H1 (cell line): ENCODE measurements at regions not wholly inside any gene's neighbourhood (a gene's known extent, or its start where the extent isn't known, plus 50 kb on each side); places are given as distances from the start of the nearest gene placed in this dataset.

Source experiments
- CTCF ChIA-PET: fragments of 300-600 bp; sonication (Branson Sonifier 250); formaldehyde crosslinking; loops from one replicate; lab custom pipeline; 2021; ENCODE audit not compliant: partially characterized antibody; lab: Charles Lee
- POLR2A ChIA-PET: fragments of 300-600 bp; sonication (Branson Sonifier 250); formaldehyde crosslinking; loops from one replicate; lab custom pipeline; 2021; ENCODE audit warnings: inconsistent platforms; ENCODE audit not compliant: partially characterized antibody; lab: Charles Lee
- DNase-seq, 2 experiments: peaks; one replicate each; pipeline versions ENCODE4 v3.0.0 to v3.0.0-alpha.2; 2010 to 2022; ENCODE audit warnings: low spot score in 2 of 2, low read depth in 1 of 2, mixed read lengths in 1 of 2
- FAIRE-seq: peaks from 2 replicates; lab custom pipeline; 2011; peaks lifted over from hg19 to GRCh38; lab: Jason Lieb, UNC
- H2AFZ ChIP-seq: 2 replicates; pipeline ENCODE4 v1.8.1; 2012; ENCODE audit warnings: low read length, inconsistent platforms
- H2AK5ac ChIP-seq: 2 replicates; pipeline ENCODE4 v1.6.1; 2013; ENCODE audit warnings: low read depth, low read length
- H2BK120ac ChIP-seq: replicated peaks from 2 replicates; pipeline ENCODE3; 2013; ENCODE audit warnings: low read depth, low read length, inconsistent platforms
- H2BK12ac ChIP-seq: 2 replicates; pipeline ENCODE4 v1.6.1; 2013; ENCODE audit warnings: low read depth, low read length
- H2BK15ac ChIP-seq: 2 replicates; pipeline ENCODE4 v1.6.1; 2013; ENCODE audit warnings: low read length
- H2BK20ac ChIP-seq: 2 replicates; pipeline ENCODE4 v1.6.1; 2013; ENCODE audit warnings: low read length
- H2BK5ac ChIP-seq: 2 replicates; pipeline ENCODE4 v1.6.1; 2013; ENCODE audit warnings: low read depth, low read length
- H3K14ac ChIP-seq: 2 replicates; pipeline ENCODE4 v1.6.1; 2013; ENCODE audit warnings: inconsistent platforms; ENCODE audit not compliant: insufficient read length
- H3K18ac ChIP-seq: 2 replicates; pipeline ENCODE4 v1.6.1; 2013; ENCODE audit warnings: low read length; ENCODE audit errors: extremely low read depth
- H3K23ac ChIP-seq: 2 replicates; pipeline ENCODE4 v1.6.1; 2013; ENCODE audit warnings: inconsistent platforms; ENCODE audit not compliant: insufficient read length
- H3K23me2 ChIP-seq: 2 replicates; pipeline ENCODE4 v1.6.1; 2013; ENCODE audit warnings: low read depth, low read length
- H3K27ac ChIP-seq: 2 replicates; pipeline ENCODE4 v1.6.1; 2011; ENCODE audit warnings: low read depth, low read length, inconsistent platforms
- H3K27me3 ChIP-seq, 4 experiments: replicated peaks in 1 of 4; 1 replicate in 1 of 4; 2 replicates in 3 of 4; pipeline versions ENCODE4 v1.6.1 to v1.8.1; 2011 to 2013; ENCODE audit warnings: low read length in 3 of 4, mild to moderate bottlenecking in 3 of 4, inconsistent platforms in 2 of 4, mixed read lengths in 2 of 4, moderate library complexity in 1 of 4; ENCODE audit not compliant: control insufficient read depth in 3 of 4, insufficient read depth in 3 of 4; ENCODE audit errors: extremely low read depth in 1 of 4
- H3K36me3 ChIP-seq, 4 experiments: 2 replicates each; pipeline versions ENCODE4 v1.6.1 to v1.8.1; 2011 to 2013; ENCODE audit warnings: mild to moderate bottlenecking in 4 of 4, low read length in 3 of 4, moderate library complexity in 2 of 4, control low read depth in 1 of 4, inconsistent platforms in 1 of 4; ENCODE audit not compliant: insufficient read depth in 4 of 4, control insufficient read depth in 2 of 4
- H3K4ac ChIP-seq: replicated peaks from 2 replicates; pipeline ENCODE3; 2013; ENCODE audit warnings: low read length, low read depth, mixed read lengths, inconsistent platforms; ENCODE audit not compliant: insufficient read length
- H3K4me1 ChIP-seq, 4 experiments: replicated peaks in 1 of 4; 1 replicate in 1 of 4; 2 replicates in 3 of 4; pipeline versions ENCODE4 v1.6.1 to v1.8.1; 2011 to 2013; ENCODE audit warnings: low read length in 3 of 4, inconsistent platforms in 2 of 4, mixed read lengths in 1 of 4; ENCODE audit not compliant: insufficient read depth in 4 of 4, control insufficient read depth in 3 of 4
- H3K4me2 ChIP-seq, 2 experiments: 2 replicates each; pipeline versions ENCODE4 v1.6.1 to v1.8.1; 2011 to 2013; ENCODE audit warnings: low read depth in 2 of 2, low read length in 2 of 2, control low read depth in 1 of 2, inconsistent platforms in 1 of 2, mild to moderate bottlenecking in 1 of 2; ENCODE audit not compliant: insufficient read depth in 1 of 2
- H3K4me3 ChIP-seq, 4 experiments: fragments of 200-600, 300-600 bp in 1 of 4; sonication (generic), shearing (Covaris generic), sonication (Bioruptor Twin) in 1 of 4; 2 replicates each; pipeline versions ENCODE4 v1.5.1 to v1.8.1; 2011 to 2016; ENCODE audit warnings: low read length in 4 of 4, low read depth in 3 of 4, control low read depth in 2 of 4, inconsistent platforms in 2 of 4, mild to moderate bottlenecking in 2 of 4, mixed read lengths in 1 of 4, moderate library complexity in 1 of 4; ENCODE audit not compliant: insufficient read depth in 2 of 4; ENCODE audit errors: extremely low read depth in 1 of 4
- H3K56ac ChIP-seq: replicated peaks from 2 replicates; pipeline ENCODE3; 2013; ENCODE audit warnings: low read depth, mild to moderate bottlenecking, mixed read lengths, low read length, inconsistent platforms; ENCODE audit not compliant: insufficient read length
- H3K79me1 ChIP-seq: 2 replicates; pipeline ENCODE4 v1.6.1; 2013; ENCODE audit warnings: low read depth, low read length, control low read depth
- H3K79me2 ChIP-seq, 2 experiments: 2 replicates each; pipeline versions ENCODE4 v1.6.1 to v1.8.1; 2012 to 2013; ENCODE audit warnings: low read length in 2 of 2, mild to moderate bottlenecking in 2 of 2, inconsistent platforms in 1 of 2; ENCODE audit not compliant: insufficient read depth in 2 of 2, control insufficient read depth in 1 of 2
- H3K9ac ChIP-seq, 4 experiments: replicated peaks in 1 of 4; 1 replicate in 1 of 4; 2 replicates in 3 of 4; pipeline versions ENCODE4 v1.6.1 to v1.8.1; 2011 to 2013; ENCODE audit warnings: low read depth in 3 of 4, low read length in 3 of 4, control low read depth in 2 of 4, mild to moderate bottlenecking in 2 of 4, moderate library complexity in 2 of 4, inconsistent platforms in 1 of 4; ENCODE audit errors: extremely low read depth in 1 of 4
- H3K9me3 ChIP-seq, 2 experiments: 2 replicates each; pipeline versions ENCODE4 v1.6.1 to v1.8.1; 2012 to 2013; ENCODE audit warnings: mild to moderate bottlenecking in 2 of 2, moderate library complexity in 2 of 2, control low read depth in 1 of 2, inconsistent platforms in 1 of 2, low read depth in 1 of 2, low read length in 1 of 2, mixed read lengths in 1 of 2; ENCODE audit not compliant: insufficient read depth in 2 of 2
- H4K20me1 ChIP-seq, 2 experiments: replicated peaks in 1 of 2; 2 replicates each; pipeline versions ENCODE3 to v1.8.1; 2011 to 2013; ENCODE audit warnings: inconsistent platforms in 2 of 2, low read length in 2 of 2, mild to moderate bottlenecking in 1 of 2; ENCODE audit not compliant: insufficient read depth in 2 of 2, control insufficient read depth in 1 of 2
- H4K5ac ChIP-seq: 2 replicates; pipeline ENCODE4 v1.6.1; 2013; ENCODE audit warnings: low read length, low read depth, mixed read lengths, inconsistent platforms; ENCODE audit not compliant: insufficient read length
- H4K8ac ChIP-seq: 2 replicates; pipeline ENCODE4 v1.8.0; 2013; ENCODE audit warnings: mild to moderate bottlenecking, moderate library complexity, low read length, inconsistent platforms; ENCODE audit not compliant: insufficient read depth; ENCODE audit errors: extremely low read depth
- H4K91ac ChIP-seq: replicated peaks from 2 replicates; pipeline ENCODE3; 2013; ENCODE audit warnings: low read length, mixed read lengths, inconsistent platforms; ENCODE audit not compliant: insufficient read length
- CTCF ChIP-seq, 3 experiments: IDR thresholded peaks; 1 replicate in 2 of 3; 2 replicates in 1 of 3; pipeline versions ENCODE4 v1.5.1 to v1.6.1; 2011; ENCODE audit warnings: low read length in 3 of 3, mild to moderate bottlenecking in 3 of 3, inconsistent platforms in 2 of 3, low read depth in 1 of 3, moderate library complexity in 1 of 3; ENCODE audit not compliant: insufficient read depth in 1 of 3; ENCODE audit errors: control extremely low read depth in 1 of 3
- KDM1A ChIP-seq: fragments of 200-600, 300-600 bp; sonication (generic); IDR thresholded peaks from 2 replicates; pipeline ENCODE4 v1.7.1; 2016; ENCODE audit warnings: mild to moderate bottlenecking, low read length, borderline replicate concordance
- WGBS, 2 experiments: shearing (Covaris generic) in 1 of 2; methylation state at CpG; one replicate each; pipeline versions ENCODE4 v1.1.6 to v1.1.7; 2013 to 2015; ENCODE audit warnings: low lambda C conversion rate in 2 of 2, mixed read lengths in 2 of 2, inconsistent platforms in 1 of 2, low coverage in 1 of 2, missing lambda C conversion rate in 1 of 2; ENCODE audit not compliant: insufficient replicate concordance in 2 of 2, insufficient coverage in 1 of 2, insufficient read length in 1 of 2; ENCODE audit errors: extremely low coverage in 1 of 2, missing lambda C conversion rate in 1 of 2; 5-methylcytosine and 5-hydroxymethylcytosine counted together

GRCh38 chr14:98761993-98762392 lies 510.0 kb downstream of the BCL11B start:
- no peak overlapping the region for H2BK15ac ChIP-seq
- H3K14ac ChIP-seq, result no peak overlapping the region
- H2BK5ac ChIP-seq, result no peak overlapping the region
- DNase-seq (no peak), FAIRE-seq (no peak)
- H3K4me2 ChIP-seq, result no peak overlapping the region
- H4K20me1 ChIP-seq, result no peaks in the 10 kb centered on the region
- H3K23ac ChIP-seq, result no peak overlapping the region
- H3K56ac ChIP-seq, result no peak overlapping the region
- POLR2A ChIA-PET, result no interaction called here
- no peak overlapping the region for H2AK5ac ChIP-seq
- H3K79me2 ChIP-seq, result no peaks in the 10 kb centered on the region
- H3K9ac ChIP-seq, result no peak overlapping the region
- no peak overlapping the region for H4K8ac ChIP-seq
- H3K18ac ChIP-seq, result no peak overlapping the region
- CTCF ChIA-PET, result interaction anchor here (0.7 kb wide), 1 partner anchor 26 kb away, joined by 3 read pairs; no protein-coding TSS in a partner anchor
- no peak overlapping the region for H3K4me3 ChIP-seq
- H3K36me3 ChIP-seq, result no peaks in the 10 kb centered on the region
- no peaks in the 10 kb centered on the region for H3K27me3 ChIP-seq
- H2BK20ac ChIP-seq, result no peak overlapping the region
- no peak overlapping the region for H2BK120ac ChIP-seq
- no peaks in the 10 kb centered on the region for H3K4me1 ChIP-seq
- no peak overlapping the region for H4K91ac ChIP-seq
- H3K4ac ChIP-seq, result no peak overlapping the region
- TF ChIP-seq KDM1A (no peak), CTCF (IDR thresholded peaks at IDR 0.05; ENCODE audit: control extremely low read depth in 1 of 3, insufficient read depth in 1 of 3, low read depth in 1 of 3, low read length in 3 of 3) (no peak)
- WGBS, 2 experiments, result 97% methylated on average over 1 of the region's 1 CpG; no CpG with 5 or more reads in 1 of the 2 experiments
- H3K27ac ChIP-seq, result no peak overlapping the region
- no peaks in the 10 kb centered on the region; the same call in 1 of the 2 replicates for H3K79me1 ChIP-seq
- H2BK12ac ChIP-seq, result no peak overlapping the region
- H3K23me2 ChIP-seq, result peaks cover 2% of the 10 kb centered on the region; the same call in 1 of the 2 replicates
- H2AFZ ChIP-seq, result no peak overlapping the region
- peaks cover 0 to 12% of the 10 kb centered on the region in 2 experiments; a peak in 2 of 4 replicates for H3K9me3 ChIP-seq
- no peak overlapping the region for H4K5ac ChIP-seq
